A673 (cell line): ENCODE measurements at regions not wholly inside any gene's neighbourhood (a gene's known extent, or its start where the extent isn't known, plus 50 kb on each side); places are given as distances from the start of the nearest gene placed in this dataset.

ENCODE experiments used
- BruUV-seq: library from RNA; stranded (reverse); fragments of 400-500 nt; replicated peaks from 2 replicates; lab custom pipeline; 2021; lab: Mats Ljungman, UMichigan
- CTCF ChIA-PET: fragments of 300-600 bp; sonication (Branson Sonifier 250); formaldehyde crosslinking; loops from one replicate; lab custom pipeline; 2022; ENCODE audit warnings: antibody characterized with exemption; lab: Charles Lee
- POLR2A ChIA-PET: fragments of 300-600 bp; sonication (Branson Sonifier 250); formaldehyde crosslinking; loops from one replicate; lab custom pipeline; 2022; ENCODE audit warnings: antibody characterized with exemption; ENCODE audit not compliant: low non-redundant PET; lab: Charles Lee
- DNase-seq: peaks from one replicate; pipeline ENCODE4 v3.0.0-alpha.2; 2015; ENCODE audit warnings: low spot score
- H3K27ac ChIP-seq: fragments of 200-600 bp; sonication (generic); 2 replicates; pipeline ENCODE4 v1.5.1; 2016; ENCODE audit warnings: mixed run types, low read depth, mild to moderate bottlenecking, mixed read lengths, antibody characterized with exemption, low read length; ENCODE audit not compliant: poor library complexity, severe bottlenecking
- H3K27me3 ChIP-seq: fragments of 200-600 bp; sonication (generic); replicated peaks from 2 replicates; pipeline ENCODE4 v1.6.1; 2017; ENCODE audit warnings: mixed run types, low read depth, mild to moderate bottlenecking, mixed read lengths, antibody characterized with exemption, low read length; ENCODE audit not compliant: insufficient read depth, poor library complexity
- H3K36me3 ChIP-seq: fragments of 200-600 bp; sonication (generic); 2 replicates; pipeline ENCODE4 v1.6.1; 2016; ENCODE audit warnings: mixed run types, mild to moderate bottlenecking, mixed read lengths, antibody characterized with exemption, low read length; ENCODE audit not compliant: insufficient read depth, poor library complexity, severe bottlenecking
- H3K4me1 ChIP-seq: fragments of 200-600 bp; sonication (generic); 2 replicates; pipeline ENCODE4 v1.6.1; 2017; ENCODE audit warnings: mixed run types, mild to moderate bottlenecking, mixed read lengths, antibody characterized with exemption, low read length; ENCODE audit not compliant: insufficient read depth, poor library complexity, severe bottlenecking
- H3K4me3 ChIP-seq: fragments of 200-600 bp; sonication (generic); 2 replicates; pipeline ENCODE4 v1.5.1; 2016; ENCODE audit warnings: low read depth, mixed run types, mild to moderate bottlenecking, mixed read lengths, low read length; ENCODE audit not compliant: poor library complexity, severe bottlenecking
- H3K9me3 ChIP-seq: fragments of 200-600 bp; sonication (generic); 2 replicates; pipeline ENCODE4 v1.6.1; 2016; ENCODE audit warnings: mixed run types, low read depth, mild to moderate bottlenecking, mixed read lengths, antibody characterized with exemption, low read length; ENCODE audit not compliant: poor library complexity, severe bottlenecking
- CTCF ChIP-seq: fragments of 300-800, 200-600 bp; sonication (generic); conservative IDR thresholded peaks from 2 replicates; pipeline ENCODE4 v1.5.1; 2017; ENCODE audit warnings: low read depth, mild to moderate bottlenecking, antibody characterized with exemption, low read length, moderate library complexity, mixed read lengths
- EZH2 ChIP-seq: fragments of 200-600 bp; sonication (generic); IDR thresholded peaks from 2 replicates; pipeline ENCODE4 v1.6.1; 2017; ENCODE audit warnings: borderline replicate concordance, low read depth, mild to moderate bottlenecking, mixed read lengths, antibody characterized with exemption, low read length; ENCODE audit not compliant: poor library complexity, severe bottlenecking
- intact Hi-C: fragments of 100-400 bp; cut with micrococcal nuclease; formaldehyde crosslinking; loops from one replicate; pipeline ENCODE4 v1.10.0; 2022; ENCODE audit not compliant: unreplicated experiment

- intact Hi-C loops, result no loop called here
- DNase-seq, result no peak
- H3K4me1 ChIP-seq, result no peaks in the 10 kb centered on the region
- ChIA-PET CTCF (no interaction called here), POLR2A (no interaction called here)
- no peak overlapping the region for H3K4me3 ChIP-seq
- TF ChIP-seq CTCF, result no peak
- no peak for TF ChIP-seq EZH2
- peaks cover 16% of the 10 kb centered on the region for H3K9me3 ChIP-seq
- no peaks in the 10 kb centered on the region for H3K36me3 ChIP-seq
- BruUV-seq, result no TSS peak
- no peaks in the 10 kb centered on the region for H3K27me3 ChIP-seq
- H3K27ac ChIP-seq, result no peak overlapping the region
These were observed 302.3 kb upstream of the TBX3 start for GRCh38 chr12:114986178-114986714.

GRCh38 chr12:114984634-114985061 is 300.7 kb upstream of the TBX3 start:
- Histone ChIP-seq H3K36me3 (no peaks in the 10 kb centered on the region), H3K4me3 (no peak overlapping the region), H3K9me3 (peaks cover 16% of the 10 kb centered on the region), H3K27me3 (no peaks in the 10 kb centered on the region), H3K27ac (no peak overlapping the region), H3K4me1 (no peaks in the 10 kb centered on the region)
- intact Hi-C loops, result no loop called here
- TF ChIP-seq CTCF, result no peak
- no peak for DNase-seq
- ChIA-PET POLR2A (no interaction called here), CTCF (no interaction called here)
- BruUV-seq, result no TSS peak

GRCh38 chr12:114982760-114983159 is 298.8 kb upstream of the TBX3 start:
- ChIA-PET CTCF (no interaction called here), POLR2A (no interaction called here)
- no peaks in the 10 kb centered on the region for H3K27me3 ChIP-seq
- peaks cover 16% of the 10 kb centered on the region for H3K9me3 ChIP-seq
- H3K4me1 ChIP-seq, result no peaks in the 10 kb centered on the region
- no TSS peak for BruUV-seq
- no peak for DNase-seq
- H3K27ac ChIP-seq, result no peak overlapping the region
- no peaks in the 10 kb centered on the region for H3K36me3 ChIP-seq
- no peak for TF ChIP-seq CTCF
- no peak for TF ChIP-seq EZH2
- intact Hi-C loops, result no loop called here
- no peak overlapping the region for H3K4me3 ChIP-seq
